ENCODE measurements at regions not wholly inside any gene's neighbourhood (a gene's known extent, or its start where the extent isn't known, plus 50 kb on each side); places are given as distances from the start of the nearest gene placed in this dataset.

DNA sequence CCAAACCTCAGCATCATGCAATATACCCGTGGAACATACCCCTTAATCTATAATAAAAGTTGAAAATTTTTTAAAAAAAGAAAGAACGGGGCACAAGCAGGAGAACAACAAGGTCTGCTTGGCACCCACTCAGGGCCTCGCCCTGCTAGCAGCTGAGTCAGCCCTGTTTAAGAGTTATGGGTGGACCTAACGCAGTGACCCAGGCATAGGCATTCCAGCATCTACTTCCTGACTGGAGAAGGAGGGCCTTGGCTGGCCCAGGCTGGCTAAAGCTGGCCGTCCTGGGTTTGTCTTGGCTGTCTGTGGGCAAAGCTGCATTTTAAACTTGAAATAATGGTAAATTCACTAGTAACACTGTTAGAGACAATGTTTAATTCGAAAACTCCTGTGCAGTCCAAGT is 236.7 kb upstream of the PGRMC2 start:
- DNase-seq = no peak

DNA sequence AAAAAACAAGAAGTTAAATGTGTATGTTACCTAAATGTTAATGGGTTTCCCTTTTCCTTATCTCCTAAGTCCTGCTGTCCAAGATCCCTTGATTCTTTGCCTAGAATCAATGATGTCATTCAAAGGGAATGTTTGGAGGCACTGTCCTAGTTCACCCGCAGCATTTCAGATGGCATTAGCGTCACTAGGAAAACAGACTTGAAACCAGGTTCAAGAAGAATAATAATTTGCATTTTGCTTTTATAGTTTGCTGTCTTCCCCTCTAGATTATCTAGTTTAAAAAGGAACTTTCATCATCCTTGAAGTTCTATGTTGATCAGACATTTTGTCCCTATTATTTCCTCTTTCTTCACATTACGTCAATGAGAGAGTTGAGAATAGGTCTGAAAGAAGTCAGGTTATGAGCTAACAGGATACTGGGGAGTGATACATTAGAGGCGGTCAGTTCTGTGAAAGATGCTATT is 234.1 kb upstream of the PGRMC2 start:
- DNase-seq = no peak

DNA sequence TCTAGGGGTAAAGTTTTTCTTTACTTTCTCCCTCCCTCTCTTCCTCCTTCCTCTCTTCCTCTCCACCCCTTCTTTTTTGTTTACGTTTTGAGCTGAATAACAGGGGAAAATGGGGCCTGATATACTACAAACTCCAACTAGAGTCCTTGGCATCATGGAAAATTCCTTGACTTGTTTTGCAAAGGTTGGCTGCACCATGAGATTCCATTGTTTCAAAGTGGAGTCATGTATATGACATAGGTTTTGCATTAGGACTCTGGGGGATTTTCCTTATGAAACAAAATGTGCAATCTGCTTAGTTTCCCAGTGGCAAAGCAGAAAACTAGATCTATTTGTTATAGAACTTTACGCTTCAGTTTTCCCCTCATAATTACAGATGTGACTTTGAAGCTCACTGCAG is 233.5 kb upstream of the PGRMC2 start:
- no peak for DNase-seq

DNA sequence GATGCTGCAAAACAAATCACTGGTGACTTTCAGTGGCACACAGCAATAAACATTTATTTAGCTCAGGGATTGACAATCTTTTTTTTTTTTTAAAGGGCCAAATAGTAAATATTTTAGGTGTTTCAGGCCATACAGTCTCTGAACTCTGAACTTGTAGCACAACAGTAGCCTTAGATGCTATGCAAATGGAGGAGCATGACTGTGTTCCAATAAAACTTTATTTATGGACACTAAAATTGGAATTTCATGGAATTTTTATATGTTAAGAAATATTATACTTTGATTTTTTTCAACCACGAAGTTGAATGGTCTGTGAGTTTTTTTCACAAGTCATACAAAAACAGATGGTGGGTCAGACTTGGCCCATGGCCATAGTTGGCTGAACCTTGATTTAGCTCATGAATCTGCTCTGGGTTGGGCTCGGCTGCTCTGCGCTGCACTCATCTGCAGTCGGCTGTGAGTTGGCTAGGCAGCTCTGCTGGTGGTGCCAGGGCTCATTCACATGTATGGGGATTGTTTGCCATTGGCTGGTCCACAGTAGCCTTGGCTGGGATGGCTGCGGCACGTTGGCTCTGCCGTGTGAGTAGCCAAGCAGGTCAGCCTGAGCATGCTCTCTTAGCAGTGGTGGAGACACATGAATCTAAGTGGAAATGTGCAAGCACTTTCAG is 231.7 kb upstream of the PGRMC2 start:
- DNase-seq = no peak

DNA sequence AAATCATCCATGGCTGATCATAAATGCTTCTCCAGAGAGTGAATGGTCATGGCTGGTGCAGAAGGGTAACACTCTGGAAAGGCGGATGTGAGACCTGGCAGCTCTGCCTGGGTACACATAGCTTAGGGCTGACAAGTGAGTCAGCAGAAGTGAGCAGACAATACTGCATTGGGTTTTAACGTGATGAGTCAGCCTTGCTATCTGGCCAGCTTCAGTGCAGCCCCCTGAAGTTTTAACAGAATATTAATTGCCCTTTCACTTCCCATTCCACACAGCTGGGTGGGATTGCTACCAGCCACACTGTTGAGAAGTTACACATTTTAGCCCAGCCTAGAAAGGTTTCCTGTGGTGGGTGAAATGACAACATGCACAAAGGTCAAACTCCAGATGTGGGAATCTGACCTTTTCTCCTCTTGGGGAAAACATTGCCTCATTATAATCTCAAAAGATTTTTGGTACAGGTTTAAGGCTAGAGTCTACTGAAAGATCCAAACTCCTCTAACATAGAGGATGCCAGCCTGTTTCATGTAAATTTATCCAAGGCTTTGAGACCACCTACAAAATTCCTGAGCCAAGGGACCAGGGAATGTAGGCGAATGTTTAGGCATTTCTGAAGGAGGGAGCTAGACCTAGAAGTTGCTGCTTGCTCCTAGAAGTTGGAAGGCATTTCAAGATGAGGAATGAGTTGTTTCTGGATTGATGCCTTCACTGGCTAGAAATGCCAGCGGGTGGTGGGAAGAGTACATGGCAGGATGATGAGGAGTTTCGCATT is 230.3 kb upstream of the PGRMC2 start:
- DNase-seq = no peak

DNA sequence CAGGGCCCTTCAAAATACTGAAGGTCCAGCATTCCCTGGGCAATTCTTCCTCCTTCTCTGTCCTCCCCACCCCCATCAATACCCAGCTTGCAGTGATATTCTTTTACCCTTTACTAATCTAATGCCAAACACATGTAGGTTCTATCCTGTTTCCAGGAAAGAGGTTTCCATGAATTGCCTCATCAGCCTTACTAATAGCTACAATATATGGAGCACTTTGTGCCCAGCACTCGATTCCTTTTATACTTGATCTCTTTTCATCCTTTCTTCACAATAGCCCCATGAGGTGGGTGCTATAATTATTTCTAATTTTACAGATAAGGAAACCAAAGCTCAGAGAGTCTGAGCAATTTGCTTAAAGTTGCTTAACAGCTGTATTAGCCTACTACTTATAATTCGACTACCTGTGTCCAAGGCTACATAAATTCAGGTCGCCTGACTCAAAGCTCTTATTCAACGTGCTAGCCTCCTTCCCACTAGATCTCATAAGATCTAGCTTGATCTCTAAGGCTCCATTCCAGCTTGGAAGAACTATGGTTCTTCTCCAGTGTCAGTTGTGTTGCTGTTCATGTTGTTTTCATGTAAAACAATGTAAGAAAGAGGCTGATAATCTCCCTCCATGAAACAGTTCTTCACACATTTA is 229.6 kb upstream of the PGRMC2 start:
- DNase-seq = peak; percentile 22

DNA sequence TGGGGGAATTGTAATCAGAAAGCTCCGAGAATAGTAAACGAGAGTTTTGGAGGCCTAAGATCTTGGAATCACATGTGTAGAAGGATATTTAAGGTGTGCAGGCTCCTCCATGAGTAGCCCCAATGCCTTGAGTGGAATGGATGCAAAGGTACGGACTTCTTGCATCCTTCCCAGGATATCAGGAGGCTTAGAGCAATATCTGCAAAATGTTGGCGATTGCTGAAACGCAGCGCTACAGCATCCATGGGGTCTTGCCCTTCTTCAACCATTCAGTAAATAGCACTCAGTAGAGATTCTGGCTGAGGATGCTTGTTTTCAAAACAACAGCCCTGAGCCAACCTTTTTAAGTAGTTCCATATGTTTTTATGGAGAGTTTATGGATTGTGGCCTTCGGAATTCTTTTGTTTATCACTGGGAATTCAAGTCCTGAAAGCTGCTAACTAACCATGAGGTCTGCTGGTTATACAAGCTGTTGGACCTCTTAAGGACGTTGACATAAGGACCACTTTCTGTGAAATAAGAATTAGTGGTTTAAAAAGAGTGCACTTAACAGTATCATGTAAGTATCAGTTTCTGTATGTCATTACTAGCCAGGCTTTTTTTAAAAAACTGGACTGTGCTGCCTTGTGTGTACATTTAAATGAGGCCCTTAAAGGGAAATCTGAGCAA is 228.8 kb upstream of the PGRMC2 start:
- DNase-seq = peak; percentile 73

DNA sequence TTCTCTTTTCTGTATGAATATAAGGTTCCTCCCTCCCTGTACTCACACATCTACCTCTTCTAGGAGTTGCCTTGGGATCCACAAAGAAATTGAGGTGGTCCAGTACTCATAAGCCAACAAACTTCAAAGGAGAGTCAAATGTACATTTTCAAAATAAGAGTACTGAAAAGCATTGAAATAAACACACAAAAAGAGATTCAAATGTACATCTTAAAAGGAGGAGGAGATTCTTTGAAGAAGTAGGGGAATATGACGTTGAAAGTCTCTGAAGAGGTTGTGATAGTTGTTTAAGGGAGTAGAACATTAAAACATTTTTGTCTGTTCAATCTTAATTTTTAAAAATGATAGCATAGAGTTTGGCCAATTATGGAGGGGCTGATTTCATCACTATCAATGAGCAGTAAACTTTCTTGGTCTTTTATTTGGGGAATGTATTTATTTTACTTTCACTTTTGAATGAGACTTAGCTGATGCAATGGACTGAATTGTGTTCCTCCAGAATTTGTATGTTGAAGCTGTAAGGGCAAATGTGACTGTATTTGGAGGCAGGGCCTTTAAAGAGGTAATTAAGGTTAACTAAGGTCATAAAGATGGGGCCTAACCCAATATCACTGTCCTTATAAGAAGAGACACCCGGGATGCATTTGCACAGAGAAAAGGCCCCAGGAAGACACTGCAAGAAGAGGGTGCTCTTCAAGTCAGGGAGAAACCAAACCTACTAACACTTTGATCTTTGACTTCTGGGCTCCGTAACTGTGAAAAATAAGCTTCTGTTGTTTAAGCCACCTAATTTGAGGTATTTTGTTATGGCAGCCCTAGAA is 226.3 kb upstream of the PGRMC2 start:
- DNase-seq = no peak

DNA sequence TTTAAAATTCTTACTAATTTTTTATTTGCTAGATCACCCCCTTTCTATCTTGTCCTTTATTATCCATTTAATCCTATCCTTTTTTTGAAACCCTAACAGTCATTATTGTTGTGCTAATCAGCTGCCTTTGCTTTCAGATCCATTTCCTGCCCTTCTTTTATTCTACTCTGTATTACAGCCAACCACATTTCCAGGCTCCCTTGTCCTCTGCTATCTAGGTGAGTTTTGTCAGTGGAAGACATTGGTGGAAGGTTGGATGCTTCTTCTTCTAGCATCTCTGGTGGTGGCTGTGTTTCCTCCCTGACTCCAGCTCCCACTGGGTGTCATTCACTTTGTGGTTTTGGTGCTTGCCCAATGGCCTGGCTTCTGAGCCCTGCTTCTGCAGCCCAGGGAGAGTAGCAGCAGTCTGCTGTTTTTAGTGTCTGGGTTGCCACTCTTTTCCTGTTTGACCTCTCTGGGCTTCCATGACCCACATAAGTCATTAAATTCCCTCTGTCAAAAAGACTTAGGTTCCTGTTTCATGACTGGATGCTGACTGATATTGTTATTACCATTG is 225.2 kb upstream of the PGRMC2 start:
- no peak for DNase-seq

DNA sequence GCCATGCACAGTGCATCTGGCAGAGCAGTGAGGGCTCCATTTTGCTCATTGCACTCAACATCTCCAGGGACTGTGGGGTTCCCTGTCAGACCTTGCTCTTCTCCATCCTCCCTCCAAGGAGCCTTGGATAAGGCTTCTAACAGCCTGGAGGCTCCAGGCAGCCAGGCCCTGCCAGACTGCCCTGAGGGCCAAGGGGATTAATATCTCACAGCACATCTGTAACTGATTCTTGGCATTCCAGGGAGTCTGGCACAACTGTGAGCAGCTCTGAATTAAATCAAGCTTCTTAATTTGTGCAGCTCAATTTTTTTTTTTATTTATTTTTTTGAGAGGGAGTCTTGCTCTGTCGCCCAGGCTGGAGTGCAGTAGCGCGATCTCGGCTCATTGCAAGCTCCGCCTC is 224.5 kb upstream of the PGRMC2 start:
- DNase-seq = no peak

DNA sequence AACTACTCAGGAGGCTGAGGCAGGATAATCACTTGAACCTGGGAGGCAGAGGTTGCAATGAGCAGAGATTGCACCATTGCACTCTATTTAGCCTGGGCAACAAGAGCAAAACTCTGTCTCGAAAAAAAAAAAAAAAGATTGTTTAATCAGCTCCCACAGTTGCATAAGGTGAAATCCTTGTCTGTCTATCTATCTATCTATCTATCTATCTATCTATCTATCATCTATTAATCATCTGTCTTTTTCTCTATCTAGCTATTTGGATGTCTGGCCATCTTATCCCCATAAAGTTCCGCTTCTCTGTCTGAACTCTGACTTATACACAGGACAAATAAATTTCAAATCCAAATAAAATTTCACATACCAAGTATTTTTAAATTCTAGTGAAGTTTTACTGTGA is 223.2 kb upstream of the PGRMC2 start:
- DNase-seq = no peak

DNA sequence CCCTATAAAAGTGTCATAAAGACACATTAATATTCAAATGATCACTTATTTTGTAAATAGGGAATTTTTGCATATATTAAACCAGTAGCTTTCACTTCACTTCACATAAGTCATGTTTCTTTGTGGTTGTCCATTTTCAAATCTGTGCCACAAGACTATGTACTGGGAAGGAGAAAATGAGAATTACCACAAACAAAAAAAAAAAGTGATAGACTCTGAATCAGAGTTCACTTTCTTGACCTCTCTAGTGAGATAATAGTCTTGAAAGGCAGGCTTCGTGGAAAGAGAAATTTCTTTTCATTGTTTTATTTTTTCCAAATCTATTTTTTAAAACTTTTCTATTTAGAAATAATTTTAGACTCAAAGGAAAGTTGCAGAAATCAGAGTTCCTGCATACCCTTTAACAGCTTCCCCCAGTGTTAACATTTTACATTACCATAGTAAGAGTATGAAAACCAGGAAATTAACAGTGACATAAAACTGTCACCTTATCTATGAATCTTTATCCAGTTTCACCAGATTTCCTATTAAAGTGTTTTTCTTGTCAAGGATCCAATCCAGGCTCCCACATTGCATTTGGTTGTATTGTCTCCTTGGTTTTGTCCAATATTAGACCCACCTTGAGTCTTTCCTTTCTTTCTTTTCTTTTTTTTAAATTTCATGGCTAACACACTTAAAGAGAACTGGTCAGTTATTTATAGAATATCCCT is 215.4 kb upstream of the PGRMC2 start:
- no peak for DNase-seq

DNA sequence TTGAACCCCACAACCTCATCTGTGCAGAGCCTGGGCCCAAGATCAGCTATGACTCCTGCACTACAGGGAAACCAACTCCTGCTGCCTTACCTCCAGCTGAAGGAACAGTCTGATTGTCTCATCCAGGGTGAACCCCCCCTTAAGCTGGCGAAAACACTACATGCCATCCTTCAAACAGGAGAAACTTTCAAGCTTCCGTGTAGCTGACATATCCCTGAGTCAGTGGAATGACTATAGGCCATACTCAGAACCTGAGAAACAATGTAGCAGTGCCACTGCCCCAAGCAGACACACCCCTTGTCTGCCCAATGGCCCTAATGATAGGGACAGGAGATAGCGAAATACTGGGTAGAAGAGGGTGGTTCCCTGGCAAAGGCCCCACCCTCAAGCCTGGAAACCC is 213.6 kb upstream of the PGRMC2 start:
- DNase-seq = no peak

DNA sequence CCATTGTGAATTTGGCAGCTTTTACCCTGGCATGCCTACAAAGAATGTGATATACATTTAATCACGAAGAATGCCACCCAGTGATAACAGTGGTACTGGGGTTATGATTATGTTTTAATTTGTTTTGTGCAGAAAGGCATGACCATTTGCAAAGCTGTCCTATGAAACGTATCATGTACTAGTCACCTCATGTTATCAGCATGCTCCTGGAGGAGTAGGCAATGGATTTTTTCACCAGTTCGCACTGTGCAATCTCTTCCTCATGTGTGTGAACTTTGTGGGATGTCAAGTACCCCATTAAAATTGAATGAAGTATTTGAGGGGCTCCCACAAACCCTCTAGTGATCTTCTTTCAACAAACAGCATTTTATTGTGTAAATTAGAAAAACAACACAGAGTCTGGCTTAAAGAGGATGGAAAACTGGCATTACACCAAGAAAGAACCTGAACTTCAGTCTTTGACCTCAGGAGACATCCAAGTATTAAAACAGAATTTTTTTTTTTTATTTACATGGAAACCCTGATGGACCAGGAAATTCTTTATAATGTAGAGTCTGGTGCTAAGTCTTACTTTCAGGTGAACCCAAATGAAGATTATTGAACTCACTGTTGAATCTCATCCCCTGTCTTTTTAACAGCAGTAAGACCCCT is 200.6 kb upstream of the PGRMC2 start:
- DNase-seq = peak; percentile 37

DNA sequence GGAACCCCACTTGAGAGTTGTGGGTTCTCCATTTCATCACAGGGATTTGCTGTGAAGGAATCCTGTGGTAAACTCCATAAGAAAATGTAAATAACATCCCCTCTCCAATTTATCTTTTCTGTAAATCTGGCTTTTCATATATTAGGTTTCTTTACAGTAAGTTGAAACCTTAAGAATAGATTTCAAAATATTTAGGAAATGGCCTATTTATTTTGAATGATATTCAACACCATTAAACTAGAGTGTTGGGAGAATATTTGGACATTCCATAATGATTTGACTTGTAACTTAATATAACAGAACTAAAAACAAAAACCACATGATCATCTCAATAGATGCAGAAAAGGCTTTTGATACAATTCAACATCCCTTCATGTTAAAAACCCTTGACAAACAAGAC is 197.3 kb upstream of the PGRMC2 start:
- DNase-seq = no peak

DNA sequence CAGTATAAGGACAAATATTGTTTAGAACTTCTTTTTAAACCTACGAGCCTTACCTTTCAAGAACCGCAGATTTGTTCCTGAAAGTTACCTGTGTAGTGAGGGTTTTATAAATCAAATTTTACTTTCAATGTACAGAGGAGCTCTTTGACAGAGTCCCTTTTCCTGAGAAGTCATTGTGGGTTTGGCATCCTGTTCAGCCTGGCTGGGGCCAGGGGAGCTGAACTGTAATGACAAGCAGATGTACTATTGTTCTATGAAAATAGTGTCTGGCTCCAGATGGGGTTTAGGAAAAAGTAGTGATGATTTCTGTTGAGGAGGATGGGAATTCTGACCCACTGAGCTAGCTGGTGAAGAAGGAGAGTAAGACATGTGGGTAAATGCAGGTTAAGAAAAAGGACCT is 196.2 kb upstream of the PGRMC2 start:
- DNase-seq = no peak

DNA sequence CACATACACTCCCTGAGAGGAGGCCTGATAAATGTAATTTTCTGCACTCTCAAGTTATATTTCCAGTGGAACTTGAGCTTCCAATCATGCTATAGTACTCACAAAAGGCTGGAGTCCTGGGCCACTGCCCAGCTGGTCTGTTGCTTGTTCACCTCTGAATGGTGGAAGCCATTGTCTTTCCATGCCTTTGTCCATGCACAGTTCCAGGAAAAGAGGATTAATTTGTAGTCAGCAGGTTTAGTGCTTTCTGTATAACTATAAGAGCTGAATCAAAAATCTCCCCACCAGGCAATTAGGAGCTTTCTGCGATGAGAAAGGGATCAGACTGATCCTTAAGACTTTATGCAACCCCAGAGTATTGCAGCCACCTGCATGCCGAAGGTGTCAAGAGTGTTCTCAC is 195.4 kb upstream of the PGRMC2 start:
- DNase-seq = no peak

DNA sequence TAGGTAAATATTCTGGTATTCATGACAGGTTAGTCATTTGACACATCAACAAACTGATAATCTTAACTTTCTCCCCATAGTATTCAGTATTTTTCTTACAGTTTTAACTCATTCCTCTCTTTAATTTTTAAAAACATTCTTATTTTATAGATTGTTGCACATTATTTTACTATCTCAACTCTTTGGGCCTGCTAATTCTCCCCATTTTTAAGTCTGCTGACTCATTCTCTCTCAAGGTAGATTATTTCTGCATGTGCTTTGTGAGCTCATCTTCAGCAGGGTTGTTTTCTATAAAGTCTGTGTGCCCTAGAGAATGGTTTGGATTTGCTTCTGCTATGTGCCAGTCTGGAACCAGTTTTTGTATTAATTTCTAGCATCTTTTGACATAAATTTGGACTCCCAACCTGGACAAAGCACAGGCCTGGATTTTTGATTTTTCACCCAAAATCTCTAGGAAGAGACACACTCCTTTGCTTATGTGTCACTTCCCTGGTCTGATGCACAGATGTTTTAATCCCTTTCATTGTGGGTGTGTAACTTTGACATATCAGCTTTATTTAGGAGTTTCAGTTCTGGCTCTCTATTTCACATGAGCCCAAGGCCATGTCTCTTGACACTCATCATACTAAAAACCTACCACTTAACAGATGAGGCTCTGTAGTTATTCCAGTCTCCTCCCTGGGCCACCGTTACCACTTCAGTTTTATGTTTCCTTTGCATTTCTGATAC is 194.3 kb upstream of the PGRMC2 start:
- DNase-seq = no peak

DNA sequence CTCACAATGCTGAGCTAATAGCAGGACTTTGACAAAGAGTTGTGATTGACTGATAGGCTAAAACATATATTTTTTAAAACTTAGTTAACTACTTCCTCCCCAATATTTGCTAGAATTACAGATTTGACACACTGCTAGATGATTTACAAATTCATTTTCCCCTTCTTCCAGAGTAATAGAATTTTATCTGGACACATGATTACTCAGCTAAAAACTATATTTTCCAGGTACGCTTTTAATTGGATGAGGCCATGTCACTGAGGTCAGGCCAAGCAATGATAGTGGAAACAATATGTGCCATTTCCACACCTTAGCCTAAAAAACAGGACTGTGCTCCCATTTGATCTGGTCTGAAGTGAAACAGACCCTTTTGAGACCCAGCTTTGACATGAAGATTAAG is 193.3 kb upstream of the PGRMC2 start:
- DNase-seq = no peak

DNA sequence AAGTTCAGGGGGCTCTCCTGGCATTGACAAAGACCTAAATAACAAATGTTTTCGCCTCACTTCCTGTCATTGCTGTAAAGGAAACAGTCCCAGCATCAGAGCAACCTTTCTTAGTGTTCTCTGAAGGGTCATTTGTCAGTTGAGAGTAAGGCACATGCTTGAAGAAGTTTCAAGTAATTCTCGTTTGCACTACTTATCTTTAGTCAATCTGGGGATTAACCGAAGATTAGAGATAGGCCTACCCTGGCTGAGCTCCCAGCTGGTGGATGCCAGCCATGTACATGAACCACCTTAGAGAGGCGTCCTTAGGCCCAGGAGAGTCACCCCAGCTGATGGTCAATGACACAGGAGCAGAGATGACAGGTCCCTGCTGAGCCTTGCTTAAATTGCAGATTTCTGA is 189.9 kb upstream of the PGRMC2 start:
- DNase-seq = peak; percentile 4
